Ascending aorta (tissue), 2 donors: ENCODE measurements at regions not wholly inside any gene's neighbourhood (a gene's known extent, or its start where the extent isn't known, plus 50 kb on each side); places are given as distances from the start of the nearest gene placed in this dataset.
A peak's percentile ranks its signal among the peaks of the same experiment; 100 is the strongest.

ENCODE experiments used
- DNase-seq, 2 donors: peaks; one replicate each; pipeline ENCODE4 v3.0.0-alpha.2; 2019; ENCODE audit warnings: low spot score in 2 of 2
- H3K27ac ChIP-seq, 2 donors: fragments of 200-600 bp; sonication (generic); one replicate each; pipeline ENCODE4 v1.5.1; 2016 to 2017; ENCODE audit warnings: mild to moderate bottlenecking in 1 of 2
- H3K27me3 ChIP-seq: fragments of 200-600 bp; sonication (generic); one replicate; pipeline ENCODE4 v1.5.1; 2017
- H3K36me3 ChIP-seq, 2 donors: fragments of 200-600 bp; sonication (generic); one replicate each; pipeline ENCODE4 v1.5.1; 2016
- H3K4me1 ChIP-seq, 2 donors: fragments of 200-600 bp; sonication (generic); one replicate each; pipeline ENCODE4 v1.5.1; 2016 to 2017; ENCODE audit warnings: mild to moderate bottlenecking in 1 of 2
- H3K4me3 ChIP-seq, 2 donors: fragments of 200-600 bp; sonication (generic); one replicate each; pipeline ENCODE4 v1.5.1; 2016 to 2017; ENCODE audit warnings: mild to moderate bottlenecking in 1 of 2
- H3K9me3 ChIP-seq, 2 donors: fragments of 200-600 bp; sonication (generic); one replicate each; pipeline ENCODE4 v1.5.1; 2016
- intact Hi-C: fragments of 100-400 bp; cut with DNase I; formaldehyde crosslinking; loops from one replicate; pipeline ENCODE4 v1.15.1; 2023
- TF ChIP-seq, protein P1 (sequence below), 3 experiments: fragments of 200-600 bp in 2 of 3; fragments of 450-650 bp in 1 of 3; sonication (generic) in 2 of 3; IDR thresholded peaks; one replicate each; pipeline ENCODE4 v1.5.1; 2016 to 2019; ENCODE audit warnings: antibody characterized with exemption in 3 of 3, mild to moderate bottlenecking in 1 of 3, moderate library complexity in 1 of 3

DNA sequence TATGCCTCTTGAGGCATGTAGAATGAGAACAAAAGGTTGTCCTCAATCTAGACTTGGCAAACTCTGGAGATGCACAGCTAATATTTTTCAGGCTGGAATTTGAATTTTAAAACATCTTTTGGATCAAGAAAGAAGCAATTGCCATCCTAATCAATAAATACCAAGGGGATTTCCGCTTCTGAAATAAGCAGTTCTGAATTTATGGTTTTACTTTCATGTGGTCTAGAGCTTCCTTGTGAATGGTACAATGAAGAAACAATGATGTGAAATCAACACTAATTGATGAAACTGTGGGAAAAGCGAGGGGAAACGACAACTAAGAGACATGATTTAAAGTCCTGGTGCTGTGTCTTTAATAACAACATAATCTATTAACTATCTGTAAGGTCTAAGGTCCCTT is 1202.7 kb downstream of the SORCS3 start:
- intact Hi-C loops, result no loop called here
- H3K27ac ChIP-seq, result no peak overlapping the region
- TF ChIP-seq, protein P1, sequence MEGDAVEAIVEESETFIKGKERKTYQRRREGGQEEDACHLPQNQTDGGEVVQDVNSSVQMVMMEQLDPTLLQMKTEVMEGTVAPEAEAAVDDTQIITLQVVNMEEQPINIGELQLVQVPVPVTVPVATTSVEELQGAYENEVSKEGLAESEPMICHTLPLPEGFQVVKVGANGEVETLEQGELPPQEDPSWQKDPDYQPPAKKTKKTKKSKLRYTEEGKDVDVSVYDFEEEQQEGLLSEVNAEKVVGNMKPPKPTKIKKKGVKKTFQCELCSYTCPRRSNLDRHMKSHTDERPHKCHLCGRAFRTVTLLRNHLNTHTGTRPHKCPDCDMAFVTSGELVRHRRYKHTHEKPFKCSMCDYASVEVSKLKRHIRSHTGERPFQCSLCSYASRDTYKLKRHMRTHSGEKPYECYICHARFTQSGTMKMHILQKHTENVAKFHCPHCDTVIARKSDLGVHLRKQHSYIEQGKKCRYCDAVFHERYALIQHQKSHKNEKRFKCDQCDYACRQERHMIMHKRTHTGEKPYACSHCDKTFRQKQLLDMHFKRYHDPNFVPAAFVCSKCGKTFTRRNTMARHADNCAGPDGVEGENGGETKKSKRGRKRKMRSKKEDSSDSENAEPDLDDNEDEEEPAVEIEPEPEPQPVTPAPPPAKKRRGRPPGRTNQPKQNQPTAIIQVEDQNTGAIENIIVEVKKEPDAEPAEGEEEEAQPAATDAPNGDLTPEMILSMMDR (IDR thresholded peaks at IDR 0.05), result no peak

GRCh38 chr10:105840288-105840770 is 1199.2 kb downstream of the SORCS3 start:
- H3K4me1 ChIP-seq, result no peaks in the 10 kb centered on the region
- TF ChIP-seq, protein P1 (IDR thresholded peaks at IDR 0.05), result no peak
- H3K4me3 ChIP-seq, result no peak overlapping the region
- no peak overlapping the region for H3K27ac ChIP-seq
- no peak for DNase-seq
- H3K36me3 ChIP-seq, result no peaks in the 10 kb centered on the region
- no peaks in the 10 kb centered on the region for H3K27me3 ChIP-seq
- intact Hi-C loops, result no loop called here
- H3K9me3 ChIP-seq, result no peaks in the 10 kb centered on the region

More for the DNA sequence above, 1202.7 kb downstream of the SORCS3 start:
- H3K9me3 ChIP-seq, result no peaks in the 10 kb centered on the region
- no peaks in the 10 kb centered on the region for H3K4me1 ChIP-seq
- no peaks in the 10 kb centered on the region for H3K27me3 ChIP-seq
- DNase-seq, result no peak
- H3K4me3 ChIP-seq, result no peak overlapping the region
- H3K36me3 ChIP-seq, result no peaks in the 10 kb centered on the region

DNA sequence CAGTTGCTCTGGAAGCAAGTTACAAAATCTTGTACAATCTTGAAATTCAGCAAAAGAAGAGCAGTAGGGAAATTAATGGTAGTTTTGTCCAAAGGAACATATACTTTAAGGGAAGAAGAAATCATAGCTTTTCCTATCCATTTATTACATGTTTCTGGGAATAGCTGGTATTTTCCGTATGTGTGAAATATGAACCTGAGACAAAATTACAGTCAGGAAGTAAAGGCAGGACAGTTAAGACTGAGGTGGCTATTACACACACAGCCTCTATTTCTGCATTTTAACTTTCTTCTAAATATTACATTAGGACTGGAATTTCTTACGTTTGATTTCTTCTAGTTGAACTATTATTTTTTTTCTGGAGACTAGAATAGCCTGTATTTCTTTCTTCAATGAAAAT is 1197.3 kb downstream of the SORCS3 start:
- Histone ChIP-seq H3K9me3 (no peaks in the 10 kb centered on the region), H3K27me3 (no peaks in the 10 kb centered on the region), H3K4me3 (peak overlapping the region in 1 of 2 donors; percentile 49), H3K4me1 (no peaks in the 10 kb centered on the region), H3K36me3 (no peaks in the 10 kb centered on the region), H3K27ac (no peak overlapping the region)
- intact Hi-C loops, result no loop called here
- DNase-seq, result no peak
- TF ChIP-seq, protein P1 (IDR thresholded peaks at IDR 0.05), result no peak

DNA sequence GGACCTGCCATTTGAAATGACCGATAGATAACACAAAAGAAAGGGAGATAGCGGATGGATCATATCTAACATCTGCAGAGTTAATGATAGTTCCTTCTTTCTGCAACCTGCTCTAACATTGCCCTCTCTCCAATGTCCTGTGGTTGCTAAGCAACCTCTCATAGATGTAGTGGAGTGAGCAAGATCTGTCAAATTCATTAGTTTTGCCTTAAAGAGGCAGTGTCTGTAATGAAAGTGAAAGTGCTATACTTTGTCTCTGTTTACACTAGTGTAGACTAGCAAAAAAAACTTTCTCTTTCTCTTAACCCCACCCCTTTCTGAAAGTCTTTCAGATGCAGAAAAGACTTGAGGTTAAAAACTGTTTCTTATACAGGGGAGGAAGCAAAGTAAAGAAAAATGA is 1196.9 kb downstream of the SORCS3 start:
- Histone ChIP-seq H3K36me3 (no peaks in the 10 kb centered on the region), H3K4me1 (no peaks in the 10 kb centered on the region), H3K27me3 (no peaks in the 10 kb centered on the region), H3K9me3 (no peaks in the 10 kb centered on the region), H3K27ac (no peak overlapping the region), H3K4me3 (peak overlapping the region in 1 of 2 donors; percentile 49)
- TF ChIP-seq, protein P1 (IDR thresholded peaks at IDR 0.05), result no peak
- DNase-seq, result no peak
- intact Hi-C loops, result no loop called here

DNA sequence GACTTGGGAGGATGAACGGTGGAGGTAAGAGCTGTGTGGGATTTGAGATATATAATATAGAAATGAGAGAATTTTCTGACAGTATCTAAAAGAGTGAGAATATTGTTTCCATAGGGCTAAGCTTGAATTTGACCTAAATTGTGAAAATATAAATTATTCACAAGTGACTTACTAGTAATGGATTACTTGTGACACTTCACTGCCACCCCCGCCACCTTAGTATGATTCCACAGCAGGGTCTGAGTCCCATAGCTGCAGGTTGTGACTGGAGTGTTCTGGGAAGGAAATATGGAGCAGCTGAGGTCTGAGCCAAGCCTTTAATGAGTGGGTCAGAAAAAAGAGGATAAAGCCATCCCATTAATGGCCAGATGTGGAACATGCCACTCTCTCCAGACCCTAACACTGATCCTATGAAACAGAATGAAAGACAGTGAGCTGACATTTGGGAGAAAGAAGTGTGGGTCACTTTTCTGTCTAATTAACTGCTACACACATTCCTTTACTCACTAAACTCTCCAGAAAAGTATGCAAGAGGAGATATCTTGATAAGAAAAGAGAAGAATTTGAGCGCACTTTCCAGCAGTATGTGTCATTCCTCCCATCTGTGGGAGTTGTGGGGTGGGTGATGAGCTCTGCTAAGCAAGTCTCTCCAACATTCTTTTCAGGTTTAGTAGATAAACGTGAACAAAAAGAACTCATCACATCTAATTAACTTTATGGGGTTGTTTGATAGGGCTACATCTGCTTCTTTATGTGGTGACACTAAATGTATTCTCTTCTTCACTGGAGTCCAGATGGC is 1193.4 kb downstream of the SORCS3 start:
- Histone ChIP-seq H3K27me3 (no peaks in the 10 kb centered on the region), H3K36me3 (no peaks in the 10 kb centered on the region), H3K4me3 (no peak overlapping the region), H3K9me3 (no peaks in the 10 kb centered on the region), H3K4me1 (no peaks in the 10 kb centered on the region), H3K27ac (no peak overlapping the region)
- TF ChIP-seq, protein P1 (IDR thresholded peaks at IDR 0.05), result no peak
- intact Hi-C loops, result no loop called here
- no peak for DNase-seq
